ENCODE measurements at regions not wholly inside any gene's neighbourhood (a gene's known extent, or its start where the extent isn't known, plus 50 kb on each side); places are given as distances from the start of the nearest gene placed in this dataset.

GRCh38 chr21:41605178-41605933 lies 97.4 kb upstream of the TMPRSS2 start (continued):
- TF ChIP-seq ZNF646 (CRISPR knock-in tag; IDR thresholded peaks at IDR 0.05): no peak
- TF ChIP-seq ZNF761 (CRISPR knock-in tag; conservative IDR thresholded peaks at IDR 0.05): peak; percentile 86
- TF ChIP-seq ZEB1 (IDR thresholded peaks at IDR 0.05; ENCODE audit: insufficient replicate concordance, low read depth): no peak
- no peak for TF ChIP-seq LRRFIP1 (CRISPR knock-in tag; conservative IDR thresholded peaks at IDR 0.05)
- no peak for TF ChIP-seq PBX3 (CRISPR knock-in tag; IDR thresholded peaks at IDR 0.05; ENCODE audit: borderline replicate concordance)
- TF ChIP-seq EHMT2 (IDR thresholded peaks at IDR 0.05; ENCODE audit: borderline replicate concordance, low read depth, low read length): no peak
- TF ChIP-seq TERF1 (CRISPR knock-in tag; IDR thresholded peaks at IDR 0.05): no peak
- peak; percentile 96 for TF ChIP-seq ZNF543 (CRISPR knock-in tag; IDR thresholded peaks at IDR 0.05)
- no peak for TF ChIP-seq REXO4 (CRISPR knock-in tag; IDR thresholded peaks at IDR 0.05; ENCODE audit: borderline replicate concordance)
- no peak; the same call in 1 of the 2 replicates for TF ChIP-seq ZNF451 (CRISPR knock-in tag; IDR thresholded peaks at IDR 0.05)
- no peak for TF ChIP-seq HNF4G (IDR thresholded peaks at IDR 0.05; ENCODE audit: borderline replicate concordance, low read depth, low read length)
- no peak for TF ChIP-seq HNF4G (CRISPR knock-in tag; IDR thresholded peaks at IDR 0.05; ENCODE audit: borderline replicate concordance, low read depth)
- no peak for TF ChIP-seq POLR2G (IDR thresholded peaks at IDR 0.05; ENCODE audit: low read depth, low read length)
- 0 out of 2 replicates have a peak, but pooled peaks have one; percentile 25 for TF ChIP-seq ZNF205 (CRISPR knock-in tag; IDR thresholded peaks at IDR 0.05)
- no peak for TF ChIP-seq SIN3B (IDR thresholded peaks at IDR 0.05; ENCODE audit: low read length)
- TF ChIP-seq KLF15 (CRISPR knock-in tag; IDR thresholded peaks at IDR 0.05; ENCODE audit: borderline replicate concordance): no peak
- 0 out of 2 replicates have a peak, but pooled peaks have one; percentile 26 for TF ChIP-seq MTF2 (CRISPR knock-in tag; IDR thresholded peaks at IDR 0.05; ENCODE audit: borderline replicate concordance)
- TF ChIP-seq MTA3 (CRISPR knock-in tag; IDR thresholded peaks at IDR 0.05): no peak

Data from HepG2 (cell line).